H1 (cell line): ENCODE measurements at regions not wholly inside any gene's neighbourhood (a gene's known extent, or its start where the extent isn't known, plus 50 kb on each side); places are given as distances from the start of the nearest gene placed in this dataset.

ENCODE experiments used
- CTCF ChIA-PET: fragments of 300-600 bp; sonication (Branson Sonifier 250); formaldehyde crosslinking; loops from one replicate; lab custom pipeline; 2021; ENCODE audit not compliant: partially characterized antibody; lab: Charles Lee
- POLR2A ChIA-PET: fragments of 300-600 bp; sonication (Branson Sonifier 250); formaldehyde crosslinking; loops from one replicate; lab custom pipeline; 2021; ENCODE audit warnings: inconsistent platforms; ENCODE audit not compliant: partially characterized antibody; lab: Charles Lee
- DNase-seq, 2 experiments: peaks; one replicate each; pipeline versions ENCODE4 v3.0.0 to v3.0.0-alpha.2; 2010 to 2022; ENCODE audit warnings: low spot score in 2 of 2, low read depth in 1 of 2, mixed read lengths in 1 of 2
- FAIRE-seq: peaks from 2 replicates; lab custom pipeline; 2011; peaks lifted over from hg19 to GRCh38; lab: Jason Lieb, UNC
- H2AFZ ChIP-seq: 2 replicates; pipeline ENCODE4 v1.8.1; 2012; ENCODE audit warnings: low read length, inconsistent platforms
- H2AK5ac ChIP-seq: 2 replicates; pipeline ENCODE4 v1.6.1; 2013; ENCODE audit warnings: low read depth, low read length
- H2BK120ac ChIP-seq: replicated peaks from 2 replicates; pipeline ENCODE3; 2013; ENCODE audit warnings: low read depth, low read length, inconsistent platforms
- H2BK12ac ChIP-seq: 2 replicates; pipeline ENCODE4 v1.6.1; 2013; ENCODE audit warnings: low read depth, low read length
- H2BK15ac ChIP-seq: 2 replicates; pipeline ENCODE4 v1.6.1; 2013; ENCODE audit warnings: low read length
- H2BK20ac ChIP-seq: 2 replicates; pipeline ENCODE4 v1.6.1; 2013; ENCODE audit warnings: low read length
- H2BK5ac ChIP-seq: 2 replicates; pipeline ENCODE4 v1.6.1; 2013; ENCODE audit warnings: low read depth, low read length
- H3K14ac ChIP-seq: 2 replicates; pipeline ENCODE4 v1.6.1; 2013; ENCODE audit warnings: inconsistent platforms; ENCODE audit not compliant: insufficient read length
- H3K18ac ChIP-seq: 2 replicates; pipeline ENCODE4 v1.6.1; 2013; ENCODE audit warnings: low read length; ENCODE audit errors: extremely low read depth
- H3K23ac ChIP-seq: 2 replicates; pipeline ENCODE4 v1.6.1; 2013; ENCODE audit warnings: inconsistent platforms; ENCODE audit not compliant: insufficient read length
- H3K23me2 ChIP-seq: 2 replicates; pipeline ENCODE4 v1.6.1; 2013; ENCODE audit warnings: low read depth, low read length
- H3K27ac ChIP-seq: 2 replicates; pipeline ENCODE4 v1.6.1; 2011; ENCODE audit warnings: low read depth, low read length, inconsistent platforms
- H3K27me3 ChIP-seq, 4 experiments: replicated peaks in 1 of 4; 1 replicate in 1 of 4; 2 replicates in 3 of 4; pipeline versions ENCODE4 v1.6.1 to v1.8.1; 2011 to 2013; ENCODE audit warnings: low read length in 3 of 4, mild to moderate bottlenecking in 3 of 4, inconsistent platforms in 2 of 4, mixed read lengths in 2 of 4, moderate library complexity in 1 of 4; ENCODE audit not compliant: control insufficient read depth in 3 of 4, insufficient read depth in 3 of 4; ENCODE audit errors: extremely low read depth in 1 of 4
- H3K36me3 ChIP-seq, 4 experiments: 2 replicates each; pipeline versions ENCODE4 v1.6.1 to v1.8.1; 2011 to 2013; ENCODE audit warnings: mild to moderate bottlenecking in 4 of 4, low read length in 3 of 4, moderate library complexity in 2 of 4, control low read depth in 1 of 4, inconsistent platforms in 1 of 4; ENCODE audit not compliant: insufficient read depth in 4 of 4, control insufficient read depth in 2 of 4
- H3K4ac ChIP-seq: replicated peaks from 2 replicates; pipeline ENCODE3; 2013; ENCODE audit warnings: low read length, low read depth, mixed read lengths, inconsistent platforms; ENCODE audit not compliant: insufficient read length
- H3K4me1 ChIP-seq, 4 experiments: replicated peaks in 1 of 4; 1 replicate in 1 of 4; 2 replicates in 3 of 4; pipeline versions ENCODE4 v1.6.1 to v1.8.1; 2011 to 2013; ENCODE audit warnings: low read length in 3 of 4, inconsistent platforms in 2 of 4, mixed read lengths in 1 of 4; ENCODE audit not compliant: insufficient read depth in 4 of 4, control insufficient read depth in 3 of 4
- H3K4me2 ChIP-seq, 2 experiments: 2 replicates each; pipeline versions ENCODE4 v1.6.1 to v1.8.1; 2011 to 2013; ENCODE audit warnings: low read depth in 2 of 2, low read length in 2 of 2, control low read depth in 1 of 2, inconsistent platforms in 1 of 2, mild to moderate bottlenecking in 1 of 2; ENCODE audit not compliant: insufficient read depth in 1 of 2
- H3K4me3 ChIP-seq, 4 experiments: fragments of 200-600, 300-600 bp in 1 of 4; sonication (generic), shearing (Covaris generic), sonication (Bioruptor Twin) in 1 of 4; 2 replicates each; pipeline versions ENCODE4 v1.5.1 to v1.8.1; 2011 to 2016; ENCODE audit warnings: low read length in 4 of 4, low read depth in 3 of 4, control low read depth in 2 of 4, inconsistent platforms in 2 of 4, mild to moderate bottlenecking in 2 of 4, mixed read lengths in 1 of 4, moderate library complexity in 1 of 4; ENCODE audit not compliant: insufficient read depth in 2 of 4; ENCODE audit errors: extremely low read depth in 1 of 4
- H3K56ac ChIP-seq: replicated peaks from 2 replicates; pipeline ENCODE3; 2013; ENCODE audit warnings: low read depth, mild to moderate bottlenecking, mixed read lengths, low read length, inconsistent platforms; ENCODE audit not compliant: insufficient read length
- H3K79me1 ChIP-seq: 2 replicates; pipeline ENCODE4 v1.6.1; 2013; ENCODE audit warnings: low read depth, low read length, control low read depth
- H3K79me2 ChIP-seq, 2 experiments: 2 replicates each; pipeline versions ENCODE4 v1.6.1 to v1.8.1; 2012 to 2013; ENCODE audit warnings: low read length in 2 of 2, mild to moderate bottlenecking in 2 of 2, inconsistent platforms in 1 of 2; ENCODE audit not compliant: insufficient read depth in 2 of 2, control insufficient read depth in 1 of 2
- H3K9ac ChIP-seq, 4 experiments: replicated peaks in 1 of 4; 1 replicate in 1 of 4; 2 replicates in 3 of 4; pipeline versions ENCODE4 v1.6.1 to v1.8.1; 2011 to 2013; ENCODE audit warnings: low read depth in 3 of 4, low read length in 3 of 4, control low read depth in 2 of 4, mild to moderate bottlenecking in 2 of 4, moderate library complexity in 2 of 4, inconsistent platforms in 1 of 4; ENCODE audit errors: extremely low read depth in 1 of 4
- H3K9me3 ChIP-seq, 2 experiments: 2 replicates each; pipeline versions ENCODE4 v1.6.1 to v1.8.1; 2012 to 2013; ENCODE audit warnings: mild to moderate bottlenecking in 2 of 2, moderate library complexity in 2 of 2, control low read depth in 1 of 2, inconsistent platforms in 1 of 2, low read depth in 1 of 2, low read length in 1 of 2, mixed read lengths in 1 of 2; ENCODE audit not compliant: insufficient read depth in 2 of 2
- H4K20me1 ChIP-seq, 2 experiments: replicated peaks in 1 of 2; 2 replicates each; pipeline versions ENCODE3 to v1.8.1; 2011 to 2013; ENCODE audit warnings: inconsistent platforms in 2 of 2, low read length in 2 of 2, mild to moderate bottlenecking in 1 of 2; ENCODE audit not compliant: insufficient read depth in 2 of 2, control insufficient read depth in 1 of 2
- H4K5ac ChIP-seq: 2 replicates; pipeline ENCODE4 v1.6.1; 2013; ENCODE audit warnings: low read length, low read depth, mixed read lengths, inconsistent platforms; ENCODE audit not compliant: insufficient read length
- H4K8ac ChIP-seq: 2 replicates; pipeline ENCODE4 v1.8.0; 2013; ENCODE audit warnings: mild to moderate bottlenecking, moderate library complexity, low read length, inconsistent platforms; ENCODE audit not compliant: insufficient read depth; ENCODE audit errors: extremely low read depth
- H4K91ac ChIP-seq: replicated peaks from 2 replicates; pipeline ENCODE3; 2013; ENCODE audit warnings: low read length, mixed read lengths, inconsistent platforms; ENCODE audit not compliant: insufficient read length
- ATF3 ChIP-seq: IDR thresholded peaks from 2 replicates; pipeline ENCODE4 v1.6.1; 2011; ENCODE audit warnings: low read depth, mild to moderate bottlenecking, low read length; ENCODE audit not compliant: insufficient read depth
- CBX5 ChIP-seq: fragments of 300-800, 300-1000 bp; sonication (generic); IDR thresholded peaks from 2 replicates; pipeline ENCODE4 v1.7.1; 2016; ENCODE audit warnings: antibody characterized with exemption, low read length, low read depth
- CHD1 ChIP-seq: IDR thresholded peaks from 2 replicates; pipeline ENCODE4 v1.6.1; 2012; ENCODE audit warnings: low read depth, low read length, improper control_type of control experiment
- CTBP2 ChIP-seq: IDR thresholded peaks from 2 replicates; pipeline ENCODE4 v1.7.0; 2011; ENCODE audit warnings: borderline replicate concordance, mild to moderate bottlenecking, moderate library complexity, mixed read lengths, low read length; ENCODE audit not compliant: insufficient read depth, insufficient read length
- EGR1 ChIP-seq: IDR thresholded peaks from 2 replicates; pipeline ENCODE4 v1.6.1; 2011; ENCODE audit warnings: low read depth, low read length, borderline replicate concordance
- MAFK ChIP-seq: IDR thresholded peaks from 2 replicates; pipeline ENCODE4 v1.6.1; 2012; ENCODE audit warnings: low read depth, mild to moderate bottlenecking, improper control_type of control experiment, low read length
- NANOG ChIP-seq: IDR thresholded peaks from 2 replicates; pipeline ENCODE4 v1.6.1; 2011; ENCODE audit warnings: low read length, low read depth, mild to moderate bottlenecking, inconsistent platforms; ENCODE audit not compliant: insufficient read depth, poor library complexity, severe bottlenecking
- NRF1 ChIP-seq: IDR thresholded peaks from 2 replicates; pipeline ENCODE4 v1.6.1; 2011; ENCODE audit warnings: mild to moderate bottlenecking, low read depth, low read length, improper control_type of control experiment
- RNF2 ChIP-seq: fragments of 200-900, 300-1000 bp; sonication (generic); IDR thresholded peaks from 2 replicates; pipeline ENCODE4 v1.7.1; 2016; ENCODE audit warnings: borderline replicate concordance, low read depth, mild to moderate bottlenecking, antibody characterized with exemption, low read length; ENCODE audit not compliant: poor library complexity, severe bottlenecking; ENCODE audit errors: missing control alignments
- RXRA ChIP-seq: IDR thresholded peaks from 2 replicates; pipeline ENCODE4 v1.6.1; 2011; ENCODE audit warnings: low read depth, mild to moderate bottlenecking, low read length, moderate library complexity; ENCODE audit not compliant: insufficient read depth
- SIN3A ChIP-seq, 2 experiments: IDR thresholded peaks in 1 of 2; conservative IDR thresholded peaks in 1 of 2; 2 replicates each; pipeline ENCODE4 v1.6.1; 2011 to 2012; ENCODE audit warnings: low read length in 2 of 2, improper control_type of control experiment in 1 of 2, low read depth in 1 of 2, mild to moderate bottlenecking in 1 of 2
- SP1 ChIP-seq: IDR thresholded peaks from 2 replicates; pipeline ENCODE4 v1.6.1; 2011; ENCODE audit warnings: low read depth, low read length
- SP4 ChIP-seq: IDR thresholded peaks from 2 replicates; pipeline ENCODE4 v1.6.1; 2012; ENCODE audit warnings: low read length, inconsistent platforms
- WGBS, 2 experiments: shearing (Covaris generic) in 1 of 2; methylation state at CpG; one replicate each; pipeline versions ENCODE4 v1.1.6 to v1.1.7; 2013 to 2015; ENCODE audit warnings: low lambda C conversion rate in 2 of 2, mixed read lengths in 2 of 2, inconsistent platforms in 1 of 2, low coverage in 1 of 2, missing lambda C conversion rate in 1 of 2; ENCODE audit not compliant: insufficient replicate concordance in 2 of 2, insufficient coverage in 1 of 2, insufficient read length in 1 of 2; ENCODE audit errors: extremely low coverage in 1 of 2, missing lambda C conversion rate in 1 of 2; 5-methylcytosine and 5-hydroxymethylcytosine counted together
- TF ChIP-seq, protein P1 (sequence below): IDR thresholded peaks from 2 replicates; pipeline ENCODE4 v1.6.1; 2012; ENCODE audit warnings: inconsistent platforms

DNA sequence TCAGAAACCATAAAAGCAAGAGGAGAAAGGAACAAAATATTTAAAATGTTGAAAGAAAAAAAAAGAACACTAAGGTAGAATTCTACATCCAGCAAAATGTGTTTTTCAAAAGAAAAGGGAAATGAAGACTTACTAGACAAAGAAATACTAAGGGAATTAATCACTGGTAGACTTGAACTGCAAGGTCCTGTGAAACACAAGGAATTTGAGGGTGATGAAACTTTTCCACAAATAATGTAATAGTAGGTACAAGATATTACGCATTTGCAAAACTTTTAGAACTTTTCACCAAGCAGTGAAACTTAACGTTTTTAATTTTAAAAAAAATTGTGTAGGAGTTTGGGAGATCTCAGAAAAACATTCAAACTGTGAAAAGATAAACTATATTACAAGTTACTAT lies 180.3 kb upstream of the MAGEB16 start:
- H3K27me3 ChIP-seq = no peaks in the 10 kb centered on the region
- DNase-seq (no peak), FAIRE-seq (no peak)
- no peak overlapping the region for H2AK5ac ChIP-seq
- H3K9me3 ChIP-seq = no peaks in the 10 kb centered on the region; a peak in 1 of 4 replicates
- no peak overlapping the region for H2BK5ac ChIP-seq
- no peak overlapping the region for H2AFZ ChIP-seq
- CTCF ChIA-PET = no interaction called here
- no peak overlapping the region for H4K91ac ChIP-seq
- no peaks in the 10 kb centered on the region for H3K79me2 ChIP-seq
- no peak overlapping the region for H3K4me3 ChIP-seq
- H3K4ac ChIP-seq = no peak overlapping the region
- H3K79me1 ChIP-seq = no peaks in the 10 kb centered on the region
- no peaks in the 10 kb centered on the region for H3K36me3 ChIP-seq
- H3K14ac ChIP-seq = no peak overlapping the region
- POLR2A ChIA-PET = no interaction called here
- H4K8ac ChIP-seq = no peak overlapping the region
- H3K9ac ChIP-seq = no peak overlapping the region
- no peak overlapping the region for H4K5ac ChIP-seq
- H3K56ac ChIP-seq = no peak overlapping the region
- no peak overlapping the region for H3K27ac ChIP-seq
- H2BK15ac ChIP-seq = no peak overlapping the region
- H2BK20ac ChIP-seq = no peak overlapping the region
- no peak overlapping the region for H2BK12ac ChIP-seq
- H4K20me1 ChIP-seq = no peaks in the 10 kb centered on the region
- H3K4me2 ChIP-seq = no peak overlapping the region
- H3K18ac ChIP-seq = no peak overlapping the region
- H3K4me1 ChIP-seq = no peaks in the 10 kb centered on the region
- no peak overlapping the region for H3K23ac ChIP-seq
- no peak overlapping the region for H2BK120ac ChIP-seq
- no peaks in the 10 kb centered on the region for H3K23me2 ChIP-seq
- 88% methylated on average over 2 of the region's 2 CpGs; no CpG with 5 or more reads in 1 of the 2 experiments for WGBS, 2 experiments
- TF ChIP-seq NRF1 (no peak), CBX5 (no peak), EGR1 (no peak), RXRA (no peak), RNF2 (no peak), NANOG (no peak), SP4 (no peak), SIN3A (conservative IDR thresholded peaks at IDR 0.05 in 1 of 2, IDR thresholded peaks at IDR 0.05 in 1 of 2; ENCODE audit: low read depth in 1 of 2, low read length in 2 of 2) (no peak), CHD1 (no peak), MAFK (no peak), CTBP2 (no peak), SP1 (no peak), ATF3 (no peak)
- TF ChIP-seq, protein P1, sequence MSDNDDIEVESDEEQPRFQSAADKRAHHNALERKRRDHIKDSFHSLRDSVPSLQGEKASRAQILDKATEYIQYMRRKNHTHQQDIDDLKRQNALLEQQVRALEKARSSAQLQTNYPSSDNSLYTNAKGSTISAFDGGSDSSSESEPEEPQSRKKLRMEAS = no peak
